ENCODE measurements at regions not wholly inside any gene's neighbourhood (a gene's known extent, or its start where the extent isn't known, plus 50 kb on each side); places are given as distances from the start of the nearest gene placed in this dataset.

DNA sequence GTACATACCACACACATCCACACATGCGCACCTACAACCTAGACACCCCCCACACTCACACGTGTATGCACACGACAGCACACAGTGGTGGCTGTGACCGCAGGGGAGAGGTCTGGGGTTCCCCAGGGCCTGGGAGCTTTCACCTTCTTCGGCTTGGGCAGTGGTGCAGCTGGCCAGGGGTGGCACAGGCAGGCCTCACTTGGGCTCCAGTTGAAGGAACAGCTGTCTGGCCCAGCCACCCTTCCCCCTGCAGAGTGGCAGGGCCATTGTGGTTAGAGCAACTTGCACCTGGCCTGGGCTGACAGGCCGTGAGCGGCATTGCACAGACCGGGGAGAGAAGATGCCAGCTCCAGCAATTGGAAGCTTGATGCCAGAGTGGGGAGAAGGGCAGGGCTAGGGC lies 114.5 kb upstream of the GSE1 start:
- TF ChIP-seq, protein P1, sequence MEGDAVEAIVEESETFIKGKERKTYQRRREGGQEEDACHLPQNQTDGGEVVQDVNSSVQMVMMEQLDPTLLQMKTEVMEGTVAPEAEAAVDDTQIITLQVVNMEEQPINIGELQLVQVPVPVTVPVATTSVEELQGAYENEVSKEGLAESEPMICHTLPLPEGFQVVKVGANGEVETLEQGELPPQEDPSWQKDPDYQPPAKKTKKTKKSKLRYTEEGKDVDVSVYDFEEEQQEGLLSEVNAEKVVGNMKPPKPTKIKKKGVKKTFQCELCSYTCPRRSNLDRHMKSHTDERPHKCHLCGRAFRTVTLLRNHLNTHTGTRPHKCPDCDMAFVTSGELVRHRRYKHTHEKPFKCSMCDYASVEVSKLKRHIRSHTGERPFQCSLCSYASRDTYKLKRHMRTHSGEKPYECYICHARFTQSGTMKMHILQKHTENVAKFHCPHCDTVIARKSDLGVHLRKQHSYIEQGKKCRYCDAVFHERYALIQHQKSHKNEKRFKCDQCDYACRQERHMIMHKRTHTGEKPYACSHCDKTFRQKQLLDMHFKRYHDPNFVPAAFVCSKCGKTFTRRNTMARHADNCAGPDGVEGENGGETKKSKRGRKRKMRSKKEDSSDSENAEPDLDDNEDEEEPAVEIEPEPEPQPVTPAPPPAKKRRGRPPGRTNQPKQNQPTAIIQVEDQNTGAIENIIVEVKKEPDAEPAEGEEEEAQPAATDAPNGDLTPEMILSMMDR (IDR thresholded peaks at IDR 0.05; ENCODE audit: insufficient read depth, low read length, poor library complexity, severe bottlenecking), result no peak
- DNase-seq (ENCODE audit: extremely low read depth, insufficient read length), result peak; percentile 54
- Histone ChIP-seq H3K36me3 (ENCODE audit: control insufficient read depth, insufficient read depth, low read length) (no peaks in the 10 kb centered on the region), H3K27me3 (replicated peaks; ENCODE audit: control insufficient read depth, insufficient read depth, low read length) (no peaks in the 10 kb centered on the region), H3K4me3 (replicated peaks; ENCODE audit: low read depth, low read length) (no peak overlapping the region)

DNA sequence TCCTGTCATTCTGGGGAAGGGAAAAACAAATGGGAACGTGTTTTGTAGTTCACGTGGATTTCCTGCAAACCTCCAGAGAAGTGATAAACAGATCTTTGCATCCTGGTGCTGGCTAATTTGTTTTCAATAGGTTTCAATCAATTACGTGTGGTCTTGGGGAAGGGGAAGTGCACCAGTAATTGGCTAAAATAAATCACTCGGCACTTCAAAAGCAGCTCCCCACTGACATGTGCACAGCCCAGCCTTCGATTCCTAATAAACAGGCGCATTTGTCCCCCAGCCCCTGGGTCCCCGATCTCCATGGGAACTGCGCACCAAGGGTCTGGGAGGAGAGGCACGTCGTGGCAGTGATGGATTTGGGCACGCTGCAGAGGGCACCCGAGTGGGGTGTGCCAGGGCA lies 112.9 kb upstream of the GSE1 start:
- no peak overlapping the region for H3K4me3 ChIP-seq (replicated peaks; ENCODE audit: low read depth, low read length)
- H3K36me3 ChIP-seq (ENCODE audit: control insufficient read depth, insufficient read depth, low read length), result no peaks in the 10 kb centered on the region
- TF ChIP-seq, protein P1 (IDR thresholded peaks at IDR 0.05; ENCODE audit: insufficient read depth, low read length, poor library complexity, severe bottlenecking), result no peak
- no peaks in the 10 kb centered on the region for H3K27me3 ChIP-seq (replicated peaks; ENCODE audit: control insufficient read depth, insufficient read depth, low read length)
- no peak for DNase-seq (ENCODE audit: extremely low read depth, insufficient read length)

DNA sequence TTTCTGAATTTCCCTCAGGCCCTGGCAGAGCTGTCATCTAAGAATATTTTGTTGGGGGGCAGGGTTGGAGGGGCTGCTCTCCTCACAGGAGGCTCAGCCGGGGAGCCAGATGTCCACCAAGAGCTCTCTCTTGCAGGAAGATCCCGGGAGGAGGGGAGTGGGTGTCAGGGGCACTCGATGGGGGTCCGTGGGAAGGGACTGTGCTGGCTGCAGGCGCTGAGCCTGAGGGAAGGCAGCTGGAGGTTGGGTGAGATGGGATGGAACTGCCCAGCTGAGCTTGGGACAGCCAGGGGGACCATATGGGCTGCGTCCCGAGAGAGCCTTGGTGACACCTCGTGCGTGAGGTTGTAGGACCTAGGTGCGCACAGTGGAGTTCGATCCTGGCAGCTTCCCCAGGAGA lies 111.2 kb upstream of the GSE1 start:
- Histone ChIP-seq H3K27me3 (replicated peaks; ENCODE audit: control insufficient read depth, insufficient read depth, low read length) (no peaks in the 10 kb centered on the region), H3K36me3 (ENCODE audit: control insufficient read depth, insufficient read depth, low read length) (no peaks in the 10 kb centered on the region), H3K4me3 (replicated peaks; ENCODE audit: low read depth, low read length) (no peak overlapping the region)
- no peak for DNase-seq (ENCODE audit: extremely low read depth, insufficient read length)
- TF ChIP-seq, protein P1 (IDR thresholded peaks at IDR 0.05; ENCODE audit: insufficient read depth, low read length, poor library complexity, severe bottlenecking), result no peak

DNA sequence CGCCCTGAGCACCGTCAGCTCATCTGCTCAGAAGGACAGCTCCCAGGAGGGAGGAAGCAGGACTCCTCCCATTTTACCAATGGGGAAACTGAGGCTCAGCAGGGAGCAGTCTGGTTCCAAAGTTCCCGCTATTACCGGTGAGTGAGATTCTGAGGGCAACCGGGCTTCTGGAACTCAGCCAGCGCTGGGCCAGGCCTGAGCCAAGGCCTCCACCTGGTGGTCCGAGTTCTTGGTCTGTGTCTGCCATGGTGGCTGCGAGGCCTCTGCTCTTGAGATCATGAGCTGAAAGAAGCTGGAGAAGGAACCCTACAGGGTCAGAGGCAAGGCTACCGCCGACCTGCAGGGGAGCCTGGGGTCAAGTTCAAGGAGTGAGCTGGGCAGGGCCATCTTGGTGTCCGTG lies 110.8 kb upstream of the GSE1 start:
- Histone ChIP-seq H3K36me3 (ENCODE audit: control insufficient read depth, insufficient read depth, low read length) (no peaks in the 10 kb centered on the region), H3K27me3 (replicated peaks; ENCODE audit: control insufficient read depth, insufficient read depth, low read length) (no peaks in the 10 kb centered on the region), H3K4me3 (replicated peaks; ENCODE audit: low read depth, low read length) (no peak overlapping the region)
- DNase-seq (ENCODE audit: extremely low read depth, insufficient read length), result no peak
- TF ChIP-seq, protein P1 (IDR thresholded peaks at IDR 0.05; ENCODE audit: insufficient read depth, low read length, poor library complexity, severe bottlenecking), result no peak

DNA sequence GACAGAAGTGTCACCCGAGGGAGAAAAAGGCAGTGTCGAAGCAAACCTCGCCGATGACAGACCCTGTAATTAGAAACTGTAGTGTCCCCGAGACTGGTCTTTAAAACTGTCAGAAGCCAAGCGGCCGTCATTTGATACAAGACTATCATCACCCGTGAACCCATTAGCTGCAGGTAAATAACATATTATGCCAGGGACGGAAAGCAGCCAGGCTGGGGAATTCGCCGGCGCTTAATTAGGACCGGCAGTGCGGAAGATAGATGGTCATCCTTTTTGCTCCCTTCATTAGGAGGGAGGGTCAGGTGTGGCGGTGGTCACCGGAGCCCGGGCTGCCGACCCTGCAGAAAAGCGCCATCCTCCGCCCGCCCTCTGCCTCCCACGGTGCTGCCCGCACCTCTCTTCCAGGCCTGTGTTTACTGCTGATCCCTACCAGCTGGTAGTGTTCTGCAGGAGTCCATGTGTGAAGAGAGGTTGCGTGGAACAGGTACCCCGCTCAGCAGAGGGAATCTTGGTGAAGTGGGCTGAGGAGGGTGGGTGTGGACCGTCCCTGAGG lies 109.4 kb upstream of the GSE1 start:
- Histone ChIP-seq H3K27me3 (replicated peaks; ENCODE audit: control insufficient read depth, insufficient read depth, low read length) (no peaks in the 10 kb centered on the region; the same call in 1 of the 2 replicates), H3K36me3 (ENCODE audit: control insufficient read depth, insufficient read depth, low read length) (no peaks in the 10 kb centered on the region), H3K4me3 (replicated peaks; ENCODE audit: low read depth, low read length) (no peak overlapping the region)
- TF ChIP-seq, protein P1 (IDR thresholded peaks at IDR 0.05; ENCODE audit: insufficient read depth, low read length, poor library complexity, severe bottlenecking), result no peak
- no peak for DNase-seq (ENCODE audit: extremely low read depth, insufficient read length)

DNA sequence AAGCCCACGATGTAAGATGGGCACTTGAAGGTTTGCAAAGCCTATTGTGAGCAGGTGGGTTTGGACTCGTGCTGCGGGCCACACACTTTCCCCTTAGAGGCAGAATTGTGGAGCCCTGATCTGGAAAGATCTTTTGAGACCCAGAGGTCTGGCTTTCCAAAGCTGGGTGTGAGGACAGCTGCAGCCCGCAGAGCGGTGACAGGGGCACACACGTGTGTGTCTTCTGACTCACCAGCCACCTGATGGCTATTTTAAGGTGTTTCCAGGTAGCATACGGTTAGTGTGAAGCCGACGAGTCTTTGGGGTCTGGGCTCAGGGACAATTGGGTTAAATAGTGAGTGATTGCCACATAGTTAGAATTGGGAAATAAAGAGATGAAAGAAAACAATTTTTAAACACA lies 108.9 kb upstream of the GSE1 start:
- Histone ChIP-seq H3K4me3 (replicated peaks; ENCODE audit: low read depth, low read length) (no peak overlapping the region), H3K36me3 (ENCODE audit: control insufficient read depth, insufficient read depth, low read length) (no peaks in the 10 kb centered on the region), H3K27me3 (replicated peaks; ENCODE audit: control insufficient read depth, insufficient read depth, low read length) (no peaks in the 10 kb centered on the region; the same call in 1 of the 2 replicates)
- DNase-seq (ENCODE audit: extremely low read depth, insufficient read length), result no peak
- TF ChIP-seq, protein P1 (IDR thresholded peaks at IDR 0.05; ENCODE audit: insufficient read depth, low read length, poor library complexity, severe bottlenecking), result no peak
